Sciatic nerve (tissue), 2 donors: ENCODE measurements at regions not wholly inside any gene's neighbourhood (a gene's known extent, or its start where the extent isn't known, plus 50 kb on each side); places are given as distances from the start of the nearest gene placed in this dataset.
"Not testable (repeated sequence)": the region's sequence is repeated elsewhere in the genome, so short reads cannot be mapped to it uniquely, and the experiment has no call there.

ENCODE experiments used
- ATAC-seq: fragments of 200-7000 bp; cut with Tn5 transposase; one replicate; pipeline ENCODE4 v1.9.1; 2020; ENCODE audit warnings: mild to moderate bottlenecking, moderate library complexity
- DNase-seq: peaks from one replicate; pipeline ENCODE4 v3.0.0-alpha.2; 2020; ENCODE audit warnings: low spot score
- intact Hi-C: fragments of 100-400 bp; cut with DNase I; formaldehyde crosslinking; loops from one replicate; pipeline ENCODE4 v1.14.2; 2022
- donor health status: DM: no; HTN: no; CAD: no.
- donor health status: DM: no; HTN: no; CAD: no.

DNA sequence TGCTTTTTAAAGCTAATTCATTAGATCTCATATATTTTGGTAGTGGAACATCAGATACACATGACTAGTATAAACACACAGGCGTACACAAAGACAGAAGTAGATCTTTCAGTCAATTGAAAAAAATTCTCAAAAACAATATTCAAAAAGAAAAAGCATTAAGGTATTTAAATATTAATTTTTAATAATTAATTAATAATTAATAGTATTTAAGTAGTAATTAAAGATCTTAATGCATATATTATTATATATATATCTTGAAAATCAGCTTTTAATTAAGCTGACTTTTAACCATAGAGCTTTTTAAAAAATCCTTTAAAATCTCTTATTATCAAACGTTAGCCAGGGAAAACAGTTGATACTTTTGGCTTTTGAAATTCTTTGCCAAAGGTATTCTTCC is 489.4 kb upstream of the PCDH20 start:
- DNase-seq (no peak), ATAC-seq (no peak)
- intact Hi-C loops = no loop called here

DNA sequence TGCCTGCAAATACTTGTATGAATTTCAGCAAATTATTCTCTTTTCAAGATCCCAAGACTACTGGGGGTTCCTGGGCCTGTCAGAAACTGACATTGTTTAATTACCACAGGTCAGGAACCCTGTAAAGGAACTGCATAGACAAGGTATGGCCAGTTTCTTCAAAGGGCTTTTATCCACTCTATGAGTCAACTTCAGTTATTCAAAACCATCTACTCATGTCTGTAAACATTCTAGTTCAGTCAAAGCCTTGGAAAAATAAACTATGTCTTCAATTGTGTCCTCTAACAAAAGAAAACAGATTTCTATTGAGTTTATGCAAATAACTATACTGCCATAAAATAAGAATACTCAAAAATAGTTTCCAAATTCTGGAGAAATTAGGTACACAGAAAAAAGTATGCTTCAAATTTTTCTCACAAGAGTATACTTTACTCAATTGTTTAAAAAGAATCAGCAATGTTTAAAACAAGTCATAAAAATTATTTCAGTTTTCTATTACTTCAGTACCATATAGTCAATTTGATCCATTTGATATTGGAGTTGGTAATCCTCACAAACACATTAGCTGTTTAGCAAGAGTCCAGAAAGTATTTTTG is 486.4 kb upstream of the PCDH20 start:
- ATAC-seq (no peak), DNase-seq (no peak)
- intact Hi-C loops = no loop called here

DNA sequence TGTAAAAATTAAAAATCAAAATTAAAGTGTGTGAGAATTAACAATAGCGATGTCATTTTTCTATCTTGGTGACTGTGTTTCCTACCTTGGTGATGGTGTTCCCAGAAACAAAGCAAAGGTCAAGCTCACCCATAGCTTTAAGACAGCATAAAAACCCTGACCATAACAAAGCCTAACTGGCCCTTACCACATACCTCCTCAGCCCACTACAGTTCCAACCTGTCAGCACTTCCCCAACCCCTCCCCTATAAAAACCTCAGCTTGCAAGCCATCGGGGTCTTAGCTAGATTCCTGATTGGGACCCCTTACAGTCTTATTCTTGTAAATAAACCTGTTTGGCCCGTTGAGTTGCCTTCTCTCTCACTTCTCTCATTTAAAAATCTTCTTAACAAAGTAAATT is 484.4 kb upstream of the PCDH20 start:
- DNase-seq (no peak), ATAC-seq (no peak)
- intact Hi-C loops = no loop called here

DNA sequence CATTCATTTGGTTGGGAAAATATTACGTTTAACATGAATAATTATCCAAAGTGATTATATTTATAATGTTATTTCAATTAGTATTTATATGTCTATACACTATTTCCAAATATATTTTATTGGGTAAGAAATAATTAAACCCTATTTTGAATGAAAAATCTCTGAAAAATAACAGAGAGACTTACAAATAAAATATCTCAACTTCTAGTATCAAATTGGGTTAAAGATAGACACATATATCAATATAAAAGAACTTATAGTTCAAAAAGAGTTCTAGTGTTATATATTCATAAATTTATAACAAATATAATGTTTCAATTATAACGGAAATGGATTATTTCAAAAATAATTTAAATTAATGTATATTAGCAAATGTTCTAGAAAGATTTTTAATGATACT is 482.6 kb upstream of the PCDH20 start:
- DNase-seq (no peak), ATAC-seq (no peak)
- intact Hi-C loops = no loop called here

DNA sequence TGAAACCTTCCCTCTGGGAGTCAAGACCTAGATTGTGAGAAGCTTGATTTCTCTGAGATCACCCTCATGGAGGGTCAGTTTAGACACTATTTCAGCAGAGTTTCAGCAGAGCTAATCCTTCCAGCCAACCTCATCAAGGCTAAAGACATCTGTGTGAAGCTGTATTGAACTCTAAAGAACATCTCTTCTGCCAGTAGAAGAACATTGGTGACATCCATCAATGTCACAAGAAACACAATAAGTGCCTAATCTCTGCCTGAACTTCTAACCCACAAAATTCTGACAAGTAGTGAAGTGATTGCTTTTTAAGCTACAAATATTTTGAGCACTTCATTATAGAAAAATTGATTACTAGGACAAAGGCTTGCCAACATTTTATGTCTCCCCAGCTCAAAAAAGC is 475.8 kb upstream of the PCDH20 start:
- intact Hi-C loops = no loop called here
- no peak for DNase-seq
- ATAC-seq = no peak

DNA sequence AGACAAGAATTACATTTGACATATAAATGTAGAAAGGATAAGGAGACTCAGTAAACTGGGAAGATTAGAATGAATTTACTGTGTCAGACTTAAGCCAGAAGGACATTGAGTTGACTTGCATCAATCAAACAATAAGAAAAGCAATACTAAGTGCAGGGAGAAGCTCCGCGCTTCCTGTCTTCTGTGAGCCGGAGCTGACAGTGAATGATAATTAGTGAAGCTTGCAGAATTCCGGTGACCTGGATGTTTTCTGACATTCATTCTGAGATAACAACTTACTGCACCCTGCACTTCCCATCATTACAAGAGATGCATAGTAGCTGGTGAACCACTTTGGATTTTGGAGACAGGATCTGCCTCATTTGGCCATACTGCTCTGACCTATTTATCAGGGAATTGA is 469.2 kb upstream of the PCDH20 start:
- DNase-seq = no peak
- ATAC-seq = no peak
- intact Hi-C loops = no loop called here

DNA sequence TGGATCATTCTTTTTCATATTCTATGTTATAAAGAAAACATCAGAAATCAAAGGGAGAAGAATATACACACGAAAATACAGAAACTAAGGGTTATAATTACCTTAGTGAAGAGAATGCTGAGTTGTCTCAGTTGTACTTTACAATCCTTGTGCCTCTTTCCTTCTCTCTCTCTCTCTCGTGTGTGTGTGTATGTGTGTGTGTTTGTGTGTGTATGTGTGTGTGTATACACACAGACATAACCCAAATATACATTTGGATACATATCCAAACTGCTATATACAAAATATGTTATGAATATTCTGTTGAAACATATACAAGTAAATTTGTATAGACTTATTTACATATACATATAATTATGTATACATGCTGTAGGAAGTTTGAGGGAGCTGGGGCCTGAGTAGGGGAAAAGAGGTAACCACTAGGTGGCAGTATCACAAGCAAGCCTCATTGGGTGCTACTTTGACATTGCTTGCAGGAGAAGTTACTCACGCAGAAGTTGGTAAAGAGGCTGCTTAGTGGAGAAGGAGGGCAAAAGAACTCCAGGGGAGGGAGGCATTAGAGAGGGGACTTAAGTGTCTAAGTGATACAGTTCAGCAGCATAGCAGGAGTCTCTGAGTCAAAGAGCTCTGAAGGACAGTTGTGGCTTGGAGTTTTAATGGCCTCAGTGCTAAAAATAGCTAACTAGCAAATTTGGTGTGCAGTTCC is 465.1 kb upstream of the PCDH20 start:
- DNase-seq (no peak), ATAC-seq (no peak)
- intact Hi-C loops = no loop called here

DNA sequence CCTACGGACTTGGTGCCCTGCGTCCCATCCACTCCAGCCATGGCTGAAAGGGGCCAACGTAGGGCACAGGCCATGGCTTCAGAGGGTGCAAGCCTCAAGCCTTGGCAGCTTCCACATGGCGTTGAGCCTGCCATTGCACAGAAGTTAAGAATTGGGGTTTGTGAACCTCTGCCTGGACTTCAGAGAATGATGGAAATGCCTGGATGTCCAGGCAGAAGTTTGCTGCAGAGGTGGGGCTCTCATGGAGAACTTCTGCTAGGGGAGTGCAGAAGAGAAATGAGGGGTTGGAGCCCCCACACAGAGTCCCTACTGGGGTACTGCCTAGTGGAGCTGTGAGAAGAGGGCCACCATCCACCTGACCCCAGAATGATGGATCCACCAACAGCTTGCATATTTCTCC is 462.9 kb upstream of the PCDH20 start:
- intact Hi-C loops, ATAC-seq: not testable (repeated sequence)

DNA sequence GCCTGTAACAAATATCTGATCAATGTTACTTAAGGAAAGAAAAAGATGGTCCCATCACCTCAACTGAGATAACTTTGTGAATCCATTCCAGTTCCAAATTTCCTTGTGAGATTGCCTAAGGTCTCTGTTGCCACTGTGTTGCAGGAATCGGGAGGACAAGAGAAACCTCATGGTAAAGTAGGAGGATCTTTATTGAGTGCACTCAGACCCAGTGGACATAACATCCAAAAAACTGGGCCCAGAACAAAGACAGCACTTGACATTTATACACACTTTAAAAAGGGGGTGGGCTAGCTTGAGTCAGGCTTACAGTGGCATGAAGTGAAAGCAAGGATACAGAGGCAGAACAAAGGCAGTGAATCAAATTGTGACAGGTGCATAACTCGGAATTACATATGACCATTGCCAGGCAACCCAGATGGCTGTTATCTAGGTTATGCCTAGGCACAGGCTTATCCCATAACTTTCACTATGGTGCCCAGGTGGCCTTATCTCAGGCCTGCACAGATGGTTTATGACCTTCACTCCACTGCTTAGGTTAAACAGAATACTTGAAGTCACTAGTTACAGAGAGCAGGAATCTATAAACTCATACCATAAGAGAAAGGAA is 459.4 kb upstream of the PCDH20 start:
- intact Hi-C loops = no loop called here
- DNase-seq (no peak), ATAC-seq (no peak)

More for the DNA sequence above, 462.9 kb upstream of the PCDH20 start:
- not testable (repeated sequence) for DNase-seq

DNA sequence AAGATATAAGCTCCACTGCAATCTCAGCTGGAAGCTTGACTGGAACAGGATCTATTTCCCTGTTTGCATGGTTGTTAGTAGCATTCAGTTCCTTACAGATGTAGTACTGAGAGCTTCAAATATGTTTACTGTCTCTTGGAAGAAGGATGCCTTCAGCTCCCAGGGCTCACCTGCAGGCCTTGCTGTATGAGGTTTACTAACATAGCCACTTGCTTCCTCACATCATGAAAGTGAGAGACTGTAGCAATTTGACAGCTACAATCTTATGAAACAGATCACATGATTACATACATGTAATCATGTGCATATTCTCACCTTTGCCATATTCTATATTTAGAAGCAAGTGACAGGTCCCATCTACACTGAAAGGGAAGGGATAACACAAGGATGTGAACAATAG is 458.1 kb upstream of the PCDH20 start:
- no peak for DNase-seq
- intact Hi-C loops = no loop called here
- no peak for ATAC-seq

DNA sequence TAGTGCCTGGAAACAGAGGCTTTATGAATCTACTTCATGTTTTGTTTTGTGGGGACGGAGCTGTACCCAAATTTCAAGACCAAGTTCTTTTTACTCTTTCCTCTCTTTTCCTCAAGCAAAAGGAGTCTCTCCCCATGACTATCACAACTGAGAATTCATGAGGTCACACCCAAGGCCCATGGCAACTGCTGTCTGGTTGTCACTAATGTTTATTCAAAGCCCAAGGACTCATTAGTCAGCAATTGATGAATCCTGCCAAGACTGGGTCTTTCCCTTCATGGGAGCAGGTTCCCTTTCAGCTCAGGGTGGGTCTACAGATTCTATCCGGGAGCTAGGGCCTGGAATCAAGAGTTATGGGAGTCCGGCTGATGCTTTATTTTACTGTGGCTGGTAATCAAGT is 441.5 kb upstream of the PCDH20 start:
- no peak for ATAC-seq
- intact Hi-C loops = no loop called here

DNA sequence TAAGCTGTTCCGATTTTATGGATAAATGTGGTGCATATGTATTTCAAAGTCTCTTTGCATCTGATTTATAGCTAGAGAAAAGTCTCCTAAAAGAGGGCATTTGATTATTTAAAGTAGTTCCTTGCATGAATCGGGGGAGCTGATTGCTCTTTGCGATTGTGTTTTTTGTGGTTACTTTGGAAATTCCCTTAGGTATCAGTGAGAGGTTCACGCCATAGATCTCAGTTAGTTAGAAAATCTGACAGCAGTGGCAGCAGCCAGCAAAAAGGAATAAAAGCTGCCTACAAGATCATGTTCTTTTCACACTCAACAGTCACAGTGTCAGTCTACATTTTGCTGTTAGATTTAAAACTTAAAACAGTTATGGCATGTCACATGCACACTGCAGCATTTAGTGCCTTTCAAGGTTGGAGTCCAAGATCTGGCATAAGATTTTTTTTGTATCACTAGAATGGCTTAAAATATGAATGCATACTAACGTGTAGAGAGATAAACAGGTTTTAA is 436.5 kb upstream of the PCDH20 start:
- intact Hi-C loops = no loop called here
- DNase-seq (no peak), ATAC-seq (no peak)

More for the DNA sequence above, 441.5 kb upstream of the PCDH20 start:
- no peak for DNase-seq

DNA sequence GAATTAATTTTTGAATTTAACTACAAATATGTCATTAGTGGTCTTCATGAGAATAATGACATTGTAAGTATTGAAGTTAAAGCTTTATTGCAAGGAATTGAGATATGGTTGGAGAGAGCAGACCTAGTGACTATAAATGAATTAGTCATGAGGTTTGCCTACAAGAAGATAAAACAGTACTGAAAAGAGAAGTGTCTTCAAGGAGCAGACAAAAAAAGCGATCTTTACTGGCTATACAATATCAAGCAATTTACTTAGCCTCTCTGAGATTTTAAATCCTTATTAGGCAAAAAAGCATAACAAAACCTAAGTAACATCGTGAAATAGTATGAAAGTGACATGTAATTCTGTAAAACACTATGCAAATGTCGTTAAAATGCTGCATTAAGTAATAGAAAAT is 435.1 kb upstream of the PCDH20 start:
- DNase-seq = no peak
- intact Hi-C loops = no loop called here
- ATAC-seq = no peak

DNA sequence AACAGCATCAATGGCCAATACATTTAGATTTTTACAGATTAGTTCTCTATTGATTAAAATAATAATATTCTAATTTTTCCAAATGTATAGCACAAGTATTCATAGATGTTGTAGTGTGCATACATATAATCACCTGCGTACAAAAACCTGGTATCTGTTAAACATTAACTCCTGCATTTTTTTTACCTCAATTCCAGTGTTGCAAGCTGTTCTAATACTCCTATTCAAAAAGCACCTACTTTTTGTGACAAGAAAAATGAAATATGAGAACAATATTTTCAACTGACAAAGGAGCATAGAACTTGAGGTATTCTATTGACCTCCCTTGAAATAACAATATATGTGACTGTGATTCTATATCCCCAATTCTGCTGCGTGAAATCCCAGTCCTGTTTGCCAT is 422.9 kb upstream of the PCDH20 start:
- intact Hi-C loops = no loop called here
- no peak for DNase-seq
- no peak for ATAC-seq

DNA sequence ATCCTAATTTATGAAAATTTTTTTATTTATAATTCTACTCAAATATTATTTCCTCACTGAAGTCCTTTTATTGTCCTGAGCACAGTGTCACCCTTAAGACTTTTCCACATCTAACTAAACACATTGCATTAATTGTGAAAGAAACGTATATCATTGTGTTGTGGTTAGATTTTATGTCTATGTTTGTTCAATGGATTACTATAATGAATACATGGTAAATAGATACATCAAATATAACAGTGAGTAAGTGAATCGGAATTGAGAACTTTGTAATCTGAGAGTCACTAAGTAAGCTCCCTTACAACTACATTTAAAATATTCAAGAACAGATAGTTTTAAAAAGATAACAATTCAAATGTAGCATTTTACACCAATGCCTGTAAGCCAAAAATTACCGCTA is 417.6 kb upstream of the PCDH20 start:
- ATAC-seq (no peak), DNase-seq (no peak)
- intact Hi-C loops = no loop called here

DNA sequence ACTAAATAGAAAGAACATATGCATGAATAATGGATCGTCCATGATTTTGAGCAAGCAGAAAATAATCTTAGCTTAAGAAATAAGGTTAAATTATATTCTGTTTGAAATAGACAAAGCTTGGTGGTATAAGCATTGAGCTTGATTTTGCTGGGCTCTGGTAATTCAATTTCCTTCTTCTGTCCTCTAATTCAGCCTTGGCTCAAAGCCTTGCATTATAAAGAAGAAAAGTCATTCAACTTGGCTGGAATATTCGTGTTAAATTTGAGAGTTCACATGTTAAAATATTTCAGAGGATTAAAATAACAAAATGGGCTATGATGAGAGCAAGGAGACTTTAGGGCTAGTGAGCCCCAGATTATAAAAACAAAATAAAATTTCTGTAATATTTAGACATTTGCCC is 415.4 kb upstream of the PCDH20 start:
- no peak for ATAC-seq
- intact Hi-C loops = no loop called here

DNA sequence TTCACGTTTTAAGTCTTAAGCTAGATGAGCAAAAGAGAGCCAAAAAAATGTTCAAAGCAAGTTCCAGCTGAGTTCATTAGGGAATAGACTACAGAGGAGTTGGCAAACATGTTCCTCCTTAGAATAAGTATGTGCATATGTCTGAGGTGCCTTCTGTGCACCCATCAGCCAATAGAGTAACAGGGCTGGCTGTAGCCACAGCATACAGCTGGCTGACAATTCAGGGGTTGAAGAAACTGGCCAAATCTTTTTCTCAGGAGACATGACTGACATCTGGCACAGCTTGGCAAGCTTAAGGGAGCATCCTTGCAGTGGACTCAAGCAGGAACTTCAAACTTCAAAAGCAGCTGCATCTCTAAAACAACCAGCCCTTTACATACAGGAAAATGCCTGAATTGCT is 414.8 kb upstream of the PCDH20 start:
- intact Hi-C loops = no loop called here
- ATAC-seq (no peak), DNase-seq (no peak)

More for the DNA sequence above, 415.4 kb upstream of the PCDH20 start:
- no peak for DNase-seq

DNA sequence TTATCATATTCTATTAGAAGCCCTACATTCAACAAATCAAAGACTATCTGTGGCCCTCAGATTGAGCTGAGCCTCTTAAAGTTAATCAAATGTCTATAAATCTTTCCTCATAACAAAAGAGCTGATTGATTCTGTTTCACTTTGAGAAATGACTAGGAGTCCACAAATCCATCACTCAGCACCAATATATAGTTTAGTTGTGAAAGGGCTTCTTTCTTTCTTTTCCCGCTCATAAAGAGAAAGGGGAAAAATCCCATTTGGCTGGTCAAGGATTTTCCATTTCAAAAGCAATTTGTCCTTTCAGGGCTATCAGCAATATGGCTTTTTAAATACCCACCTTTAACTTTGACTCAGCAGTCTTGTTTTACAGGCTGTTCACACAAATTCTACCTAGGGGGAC is 408.5 kb upstream of the PCDH20 start:
- no peak for ATAC-seq
- DNase-seq = no peak
- intact Hi-C loops = no loop called here

DNA sequence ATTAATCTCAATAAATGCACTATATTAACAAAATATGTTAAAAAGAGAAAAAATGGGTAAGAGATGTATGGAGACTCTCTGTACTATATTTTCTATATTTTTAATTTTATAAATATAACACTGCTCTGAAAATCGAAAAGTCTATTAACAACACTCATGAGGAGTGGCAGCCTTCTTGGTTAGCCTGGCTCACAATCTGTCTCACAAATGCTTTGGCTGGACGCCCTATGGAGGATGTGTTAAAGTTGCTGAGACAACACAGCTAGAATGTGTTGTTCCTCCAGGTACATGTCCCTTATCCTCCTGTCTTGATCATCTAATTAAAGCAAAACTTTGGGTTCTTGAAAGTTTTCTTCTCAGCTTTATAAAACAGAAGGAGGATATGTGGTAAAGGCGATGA is 396.6 kb upstream of the PCDH20 start:
- no peak for DNase-seq
- intact Hi-C loops = no loop called here
- no peak for ATAC-seq

DNA sequence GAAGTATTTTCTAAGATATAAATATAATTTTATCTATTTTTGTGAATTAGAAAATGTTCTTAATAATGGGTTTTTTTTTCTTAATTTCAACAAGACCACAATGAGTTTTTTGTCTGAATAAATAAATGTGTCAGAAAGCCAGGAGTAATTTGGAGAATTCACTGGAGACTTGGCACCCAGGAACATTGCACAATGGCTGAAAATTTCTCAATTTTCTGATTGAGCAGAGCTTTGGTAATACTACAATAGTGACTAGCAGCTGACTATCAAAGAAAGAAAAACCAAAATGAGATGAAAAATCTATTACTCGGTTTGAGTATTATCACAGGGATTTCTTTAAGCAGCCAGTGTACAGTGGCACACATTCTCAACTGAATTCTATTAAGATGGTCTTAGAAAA is 394.4 kb upstream of the PCDH20 start:
- ATAC-seq = no peak
- no peak for DNase-seq
- intact Hi-C loops = no loop called here

DNA sequence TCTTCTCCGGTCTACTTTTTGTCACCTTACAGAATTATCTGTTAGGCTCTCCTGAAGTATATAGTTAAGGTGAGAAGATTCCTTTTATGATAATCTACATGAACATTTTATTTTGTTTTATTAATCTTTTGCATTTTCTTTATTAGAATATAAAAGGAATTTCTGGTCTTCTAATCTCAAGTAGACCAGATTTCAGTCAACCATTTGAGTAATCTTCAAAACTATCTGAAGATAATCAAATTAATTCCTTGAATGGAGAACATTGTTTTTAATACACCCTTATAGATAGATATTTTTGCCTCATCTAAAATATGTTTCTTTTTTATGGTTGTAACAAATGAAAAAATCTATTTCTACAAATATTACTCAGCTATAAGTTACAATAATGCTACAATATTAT is 381.7 kb upstream of the PCDH20 start:
- no peak for ATAC-seq
- intact Hi-C loops = no loop called here

More for the DNA sequence above, 381.7 kb upstream of the PCDH20 start:
- DNase-seq = no peak
